Central memory CD4-positive, alpha-beta T cell (primary cell): ENCODE measurements at regions not wholly inside any gene's neighbourhood (a gene's known extent, or its start where the extent isn't known, plus 50 kb on each side); places are given as distances from the start of the nearest gene placed in this dataset.
"Not testable (repeated sequence)": the region's sequence is repeated elsewhere in the genome, so short reads cannot be mapped to it uniquely, and the experiment has no call there.

Source experiments
- DNase-seq: peaks from one replicate; pipeline ENCODE4 v3.0.0; 2022

- DNase-seq: no peak
These were observed 184.5 kb upstream of the CXCL12 start for GRCh38 chr10:44569193-44570091.

- DNase-seq: no peak
These were observed 186.8 kb upstream of the CXCL12 start for GRCh38 chr10:44571701-44572100.

- no peak for DNase-seq
These were observed 187.2 kb upstream of the CXCL12 start for GRCh38 chr10:44572146-44572545.

DNA sequence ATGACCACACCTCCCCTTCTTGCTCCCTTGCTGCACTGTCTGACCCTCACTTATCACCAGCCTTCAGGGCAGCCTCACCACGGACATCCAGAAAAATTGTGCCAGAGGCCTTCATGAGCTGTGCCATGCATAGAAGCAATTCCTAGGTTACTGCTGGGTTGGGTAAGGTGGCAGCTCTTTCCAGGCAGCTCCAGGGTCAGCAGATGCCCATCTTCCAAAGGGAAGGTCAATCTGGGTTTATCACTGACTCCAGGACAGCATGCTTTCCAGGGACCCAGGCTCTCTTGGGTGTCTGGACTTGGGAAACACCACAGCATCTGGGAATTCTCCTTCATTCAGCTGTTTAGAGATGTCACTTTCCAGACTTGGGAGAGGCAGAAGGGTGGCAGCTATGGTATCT is 188.9 kb upstream of the CXCL12 start:
- DNase-seq: no peak

DNA sequence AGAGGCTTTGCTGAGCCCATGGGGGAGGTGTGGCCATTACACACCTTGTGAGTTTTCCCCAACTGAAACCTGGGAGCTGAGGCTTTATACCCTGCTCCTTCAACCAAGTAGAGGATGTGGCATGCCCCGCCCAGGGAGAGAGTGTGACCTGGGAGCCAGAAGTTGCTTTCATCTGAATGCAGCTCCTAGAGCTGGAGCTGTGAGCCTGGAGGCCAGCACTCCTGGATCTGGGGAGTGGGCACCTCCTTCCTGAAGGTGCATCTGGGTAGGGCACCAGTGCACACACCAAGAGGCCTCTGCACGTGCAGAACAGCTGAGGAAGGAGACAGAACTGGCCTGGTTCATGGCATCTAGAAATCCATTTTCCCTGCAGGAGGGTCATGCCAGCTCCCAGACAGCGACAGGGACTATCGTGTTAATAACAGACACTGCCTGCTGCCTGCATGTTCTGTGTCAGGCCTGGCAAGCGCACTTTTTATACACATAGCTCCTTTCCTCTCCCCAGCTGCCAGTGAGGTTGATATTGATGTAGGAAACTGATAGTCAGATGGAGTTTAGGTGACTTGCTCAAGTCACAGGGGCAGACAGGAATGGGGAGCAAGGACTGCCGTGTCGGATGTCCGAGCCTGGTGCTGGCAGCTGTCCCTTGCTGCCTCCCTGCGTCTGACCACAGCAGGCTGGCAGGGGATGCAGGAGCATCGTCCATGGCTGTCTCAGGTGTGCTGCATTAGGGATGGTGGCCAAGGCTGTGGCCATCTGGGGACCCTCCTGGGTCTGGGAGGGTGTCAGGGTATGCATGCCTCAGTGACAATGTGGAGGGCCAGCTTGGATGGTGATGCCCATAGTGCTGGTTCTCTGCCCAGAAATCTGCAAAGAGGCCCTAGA is 189.9 kb upstream of the CXCL12 start:
- no peak for DNase-seq

- DNase-seq: no peak
These were observed 190.9 kb upstream of the CXCL12 start for GRCh38 chr10:44575601-44576380.

DNA sequence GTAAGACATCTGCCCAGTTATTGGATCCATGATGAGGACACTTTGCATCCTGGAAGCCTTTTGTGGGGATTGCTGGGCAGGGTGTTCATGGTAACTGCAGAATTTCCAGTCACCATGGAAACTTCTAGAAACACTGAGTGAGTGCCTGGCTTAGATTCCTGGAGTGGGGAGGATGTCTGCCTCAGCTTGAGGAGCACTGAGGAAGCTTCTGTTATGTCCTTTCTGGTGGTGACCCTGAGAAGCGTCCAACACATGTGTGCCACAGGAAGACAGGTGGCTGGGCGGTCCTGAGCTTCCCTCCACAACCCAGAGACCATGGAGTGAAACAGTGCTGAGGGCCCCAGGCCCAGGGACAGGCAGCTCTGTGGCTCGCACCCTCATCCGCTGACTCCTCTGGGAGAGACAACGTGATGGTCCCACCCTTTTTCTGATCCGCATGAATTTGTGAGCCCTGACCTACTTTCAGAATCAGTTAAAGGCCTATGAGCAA is 191.8 kb upstream of the CXCL12 start:
- DNase-seq: peak; percentile 61

DNA sequence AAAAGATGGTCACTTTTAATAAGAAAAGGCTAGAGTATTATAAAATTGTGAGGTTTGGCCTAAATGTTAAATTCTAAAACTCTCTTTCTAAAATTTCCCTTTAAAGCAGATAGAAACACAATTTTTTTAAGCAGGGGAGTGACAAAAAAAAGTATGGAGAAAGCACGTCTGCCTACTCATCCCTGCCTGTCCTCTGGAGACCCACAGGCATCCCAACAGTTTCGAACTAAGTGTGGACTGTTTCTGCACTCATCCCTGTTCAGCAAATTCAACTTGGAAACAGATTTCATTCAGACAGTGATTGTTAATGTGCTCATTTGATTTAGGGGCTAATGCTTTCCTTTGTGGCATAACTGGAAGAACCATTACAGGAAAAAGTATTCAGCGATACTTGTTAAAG is 192.6 kb upstream of the CXCL12 start:
- no peak for DNase-seq

DNA sequence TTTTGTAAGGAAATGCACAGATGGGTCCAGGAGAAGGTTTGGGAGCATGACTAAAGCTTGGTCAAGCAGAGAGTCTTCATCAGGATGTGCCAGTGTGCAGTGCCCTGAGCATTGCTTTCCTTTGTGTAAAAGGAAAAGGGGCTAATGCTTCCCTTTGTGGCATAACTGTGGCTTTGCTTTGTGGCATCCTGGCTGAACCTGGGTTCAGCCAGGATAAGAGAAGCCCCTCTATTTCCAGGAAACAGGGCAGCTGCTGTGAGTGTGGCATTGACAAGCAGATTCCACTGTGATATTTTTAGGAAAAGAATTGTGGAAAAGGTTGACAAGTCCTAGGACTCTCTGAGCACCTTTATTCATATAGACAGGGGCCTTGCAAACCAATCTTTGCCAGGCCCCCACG is 193.4 kb upstream of the CXCL12 start:
- no peak for DNase-seq

GRCh38 chr10:44578963-44579362 is 194.1 kb upstream of the CXCL12 start:
- not testable (repeated sequence) for DNase-seq

DNA sequence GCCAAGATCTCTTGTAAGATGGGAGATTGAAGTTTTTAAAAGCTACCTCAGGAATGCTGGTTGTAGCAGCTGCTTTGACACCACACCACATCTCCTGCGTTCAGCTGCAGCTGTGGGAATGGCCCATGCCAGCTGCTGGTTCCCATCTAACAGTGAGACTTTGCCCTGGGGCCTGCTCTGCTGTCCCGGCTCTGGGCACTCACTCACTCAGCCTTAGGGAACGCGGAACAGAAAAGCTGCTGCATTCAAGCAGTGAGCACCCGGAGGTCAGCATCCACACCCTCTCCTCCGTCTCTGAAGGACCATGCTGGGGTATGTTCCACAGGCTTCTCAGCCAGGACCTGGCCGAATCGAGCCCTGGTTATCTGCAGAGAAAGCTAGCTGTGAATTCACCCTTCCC is 197.1 kb upstream of the CXCL12 start:
- DNase-seq: no peak

- DNase-seq: no peak
These were observed 202.8 kb upstream of the CXCL12 start for GRCh38 chr10:44587488-44588318.

GRCh38 chr10:44589181-44589943 is 204.5 kb upstream of the CXCL12 start:
- DNase-seq: no peak

GRCh38 chr10:44589944-44590449 is 205.1 kb upstream of the CXCL12 start:
- no peak for DNase-seq

GRCh38 chr10:44591911-44592310 is 207.0 kb upstream of the CXCL12 start:
- no peak for DNase-seq

- DNase-seq: no peak
These were observed 209.1 kb upstream of the CXCL12 start for GRCh38 chr10:44593952-44594351.

DNA sequence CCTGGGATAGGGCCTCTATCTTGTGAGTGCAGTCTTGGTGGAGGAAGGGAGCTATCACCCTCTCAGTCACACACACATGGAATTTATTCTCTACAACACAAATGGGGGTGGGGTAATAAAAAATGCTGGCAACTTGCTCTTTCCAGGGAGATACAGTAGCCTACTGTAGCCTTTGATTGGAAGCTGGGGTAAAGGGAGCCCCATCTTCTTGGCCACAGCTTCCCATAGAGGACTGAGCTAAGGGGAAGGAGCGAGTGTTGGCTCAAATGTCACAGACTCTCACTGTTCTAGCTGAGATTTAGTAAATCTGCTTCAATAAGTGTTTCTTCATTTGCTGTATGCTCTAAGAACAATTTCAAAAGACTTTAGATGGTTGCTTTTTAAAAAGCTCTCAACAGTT is 222.2 kb upstream of the CXCL12 start:
- no peak for DNase-seq

DNA sequence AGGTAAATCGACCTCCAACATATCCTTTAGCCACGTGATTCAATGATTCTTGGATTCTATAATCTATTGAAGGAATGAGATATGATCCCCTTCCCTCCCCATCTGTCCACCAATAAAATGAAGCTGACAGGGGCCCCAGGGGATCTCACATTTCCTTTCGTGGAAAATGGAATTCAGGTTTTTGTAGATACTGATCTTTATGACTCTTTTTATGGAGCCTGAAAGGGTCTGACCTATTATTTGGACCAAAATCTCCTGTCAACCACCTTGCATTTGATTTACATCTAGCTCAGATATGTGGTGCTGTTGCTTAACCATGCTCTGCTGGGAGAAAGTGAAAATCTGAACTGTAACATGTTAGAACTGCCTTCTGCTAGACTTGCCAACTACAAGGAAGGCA is 234.0 kb upstream of the CXCL12 start:
- DNase-seq: no peak

GRCh38 chr10:44619521-44619920 is 234.6 kb upstream of the CXCL12 start:
- DNase-seq: no peak

DNA sequence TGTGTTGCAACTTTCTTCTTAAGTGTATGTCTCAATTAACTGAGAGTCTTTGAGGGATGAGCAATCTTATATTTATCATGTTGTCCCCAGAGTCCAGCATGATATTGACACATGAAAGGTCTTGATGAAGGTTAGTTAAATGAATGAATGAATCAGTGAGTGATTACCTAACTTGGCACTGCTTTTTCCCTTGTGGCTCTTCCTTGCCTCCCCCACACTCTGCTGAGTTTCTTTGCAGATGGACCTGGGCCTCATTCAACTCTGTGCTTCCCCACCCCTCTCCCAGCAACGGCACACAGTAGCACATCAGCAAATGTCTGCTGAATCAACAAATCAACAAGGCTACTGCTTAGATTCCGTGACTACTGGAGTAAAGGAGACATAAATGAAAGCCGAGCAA is 235.1 kb upstream of the CXCL12 start:
- DNase-seq: no peak
